HG03095 (cell line): ENCODE measurements at regions not wholly inside any gene's neighbourhood (a gene's known extent, or its start where the extent isn't known, plus 50 kb on each side); places are given as distances from the start of the nearest gene placed in this dataset.
A peak's percentile ranks its signal among the peaks of the same experiment; 100 is the strongest.

Source experiments
- ATAC-seq: cut with Tn5 transposase; IDR thresholded peaks from one replicate; pipeline ENCODE4 v1.9.1; 2021; ENCODE audit warnings: moderate library complexity; ENCODE audit not compliant: unreplicated experiment

DNA sequence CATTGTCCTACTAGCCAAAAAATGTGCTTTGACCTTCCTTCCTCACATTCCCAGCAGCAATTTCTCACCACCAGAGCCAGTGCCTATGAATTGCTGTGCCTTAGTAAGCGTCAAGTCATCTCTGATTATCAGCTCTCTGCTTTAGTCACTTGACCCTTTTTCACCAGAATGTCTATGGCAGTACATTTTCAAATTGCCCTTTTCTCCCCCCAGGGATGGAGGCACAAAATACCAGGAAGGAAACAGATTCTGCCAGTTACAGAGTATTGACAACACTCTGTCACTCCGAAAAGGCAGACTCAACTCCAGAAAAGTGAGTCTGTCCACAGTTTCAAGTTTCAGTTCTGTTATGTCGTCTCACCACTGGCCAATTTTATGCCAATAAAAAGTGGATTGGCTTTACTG, 167.4 kb downstream of the TNFSF18 start:
- peak; percentile 66 for ATAC-seq

DNA sequence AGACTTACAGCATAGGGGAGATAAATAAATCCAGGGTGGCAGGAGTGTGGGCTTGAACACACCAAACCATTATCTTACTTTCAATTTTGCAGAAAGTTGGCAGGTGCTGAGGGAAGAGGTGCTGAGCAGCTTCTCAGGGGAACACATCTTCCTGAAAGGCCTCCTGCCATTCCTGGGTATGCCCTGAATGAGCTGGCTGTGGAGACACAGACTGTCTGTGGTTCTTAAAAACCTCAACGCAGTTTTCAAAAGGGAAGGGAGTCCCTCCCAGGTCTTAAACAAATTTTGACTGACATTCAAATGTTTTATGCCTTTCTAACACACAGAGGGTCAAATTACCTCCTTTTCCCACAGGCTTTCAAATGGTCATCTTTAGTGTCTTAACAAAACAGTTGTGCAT, 166.9 kb downstream of the TNFSF18 start:
- peak; percentile 24 for ATAC-seq

DNA sequence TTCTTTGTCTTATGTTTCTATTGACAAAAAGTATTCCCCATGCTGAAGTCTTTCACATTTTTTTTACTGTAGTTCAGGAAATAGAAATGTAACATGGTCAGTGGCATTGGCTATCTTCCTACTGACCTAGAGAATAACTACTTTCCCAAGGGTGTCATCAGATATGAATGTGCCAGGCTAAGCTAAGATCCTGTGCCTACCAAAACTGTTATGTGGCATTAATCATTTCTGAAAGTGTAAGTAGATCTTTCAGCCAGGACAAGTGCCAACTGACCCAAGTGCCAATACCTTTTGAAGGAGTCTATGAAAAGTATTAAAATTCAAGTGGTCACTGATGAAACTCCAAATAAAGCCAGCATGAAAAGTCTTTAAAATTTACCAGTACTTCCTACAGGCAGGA, 165.3 kb downstream of the TNFSF18 start:
- ATAC-seq: no peak

DNA sequence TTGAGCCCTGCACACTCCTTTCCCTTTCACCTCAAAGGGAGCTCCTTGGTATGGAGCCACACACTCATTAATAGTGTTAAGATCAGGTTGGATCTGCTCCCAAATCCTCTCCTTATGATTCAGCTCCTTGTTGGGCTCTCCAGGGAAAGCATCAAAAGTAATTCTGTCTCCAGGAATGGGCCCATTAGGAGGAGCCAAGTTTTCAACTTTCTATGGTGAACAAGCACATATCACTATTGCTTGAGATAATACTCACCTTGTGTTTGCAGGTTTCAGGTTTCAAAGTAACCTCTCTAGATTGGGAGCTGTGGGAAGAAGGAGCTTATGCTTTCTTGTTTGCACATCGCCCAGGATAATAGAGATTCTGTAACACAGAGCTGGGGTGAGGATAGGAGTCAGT, 164.8 kb downstream of the TNFSF18 start:
- no peak for ATAC-seq

DNA sequence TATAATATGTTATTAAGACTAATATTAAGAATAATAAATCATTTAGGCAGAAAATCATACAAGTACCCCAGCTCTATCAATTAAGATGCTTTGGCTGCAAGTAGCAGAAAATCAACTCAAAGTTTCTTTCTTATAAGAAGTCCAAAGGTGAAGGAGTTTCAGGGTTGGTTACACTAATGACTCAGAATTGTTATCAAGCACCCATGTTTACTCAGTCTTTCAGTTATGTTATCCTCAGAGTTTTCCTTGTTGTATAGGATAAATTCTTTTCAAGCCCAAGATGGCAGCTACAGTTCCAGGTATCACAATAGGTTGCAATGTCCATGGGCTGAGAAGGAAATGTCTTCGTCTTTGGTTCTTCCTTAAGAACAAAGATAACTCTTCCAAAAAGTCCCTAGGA, 163.6 kb downstream of the TNFSF18 start:
- ATAC-seq: no peak

DNA sequence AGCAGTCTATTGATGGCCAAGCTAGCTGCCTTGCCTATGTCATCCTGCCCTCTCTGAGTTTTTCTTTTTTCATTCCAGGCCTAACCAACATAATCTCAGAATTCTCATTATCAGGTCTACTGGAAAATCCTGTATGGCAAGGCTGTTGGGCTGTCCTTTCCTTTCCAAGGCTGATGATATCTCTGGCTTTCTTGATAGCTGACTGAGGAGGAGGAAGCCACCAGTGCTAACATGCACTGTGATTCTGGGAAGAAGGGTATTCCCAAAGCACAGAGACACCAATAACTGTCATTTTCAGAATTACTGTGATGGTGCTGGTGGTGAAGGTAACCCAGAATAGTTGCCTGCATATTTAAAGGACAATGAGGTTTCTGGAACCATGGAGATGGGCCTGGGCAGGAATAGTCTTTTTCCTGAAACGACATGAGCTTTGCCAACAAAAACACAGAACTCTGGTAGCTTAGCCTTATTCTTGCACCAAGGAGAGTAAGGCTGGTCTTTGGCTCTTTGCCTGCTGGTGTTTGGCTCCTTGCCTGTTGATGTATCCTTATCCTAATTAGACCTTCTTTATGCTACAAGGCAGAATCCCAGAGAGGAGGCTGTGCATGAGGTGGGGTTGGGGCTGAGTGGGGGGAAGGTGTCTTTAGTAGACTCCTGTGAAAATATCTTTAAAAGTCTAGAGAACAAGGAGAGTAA, 157.4 kb downstream of the TNFSF18 start:
- ATAC-seq: no peak

DNA sequence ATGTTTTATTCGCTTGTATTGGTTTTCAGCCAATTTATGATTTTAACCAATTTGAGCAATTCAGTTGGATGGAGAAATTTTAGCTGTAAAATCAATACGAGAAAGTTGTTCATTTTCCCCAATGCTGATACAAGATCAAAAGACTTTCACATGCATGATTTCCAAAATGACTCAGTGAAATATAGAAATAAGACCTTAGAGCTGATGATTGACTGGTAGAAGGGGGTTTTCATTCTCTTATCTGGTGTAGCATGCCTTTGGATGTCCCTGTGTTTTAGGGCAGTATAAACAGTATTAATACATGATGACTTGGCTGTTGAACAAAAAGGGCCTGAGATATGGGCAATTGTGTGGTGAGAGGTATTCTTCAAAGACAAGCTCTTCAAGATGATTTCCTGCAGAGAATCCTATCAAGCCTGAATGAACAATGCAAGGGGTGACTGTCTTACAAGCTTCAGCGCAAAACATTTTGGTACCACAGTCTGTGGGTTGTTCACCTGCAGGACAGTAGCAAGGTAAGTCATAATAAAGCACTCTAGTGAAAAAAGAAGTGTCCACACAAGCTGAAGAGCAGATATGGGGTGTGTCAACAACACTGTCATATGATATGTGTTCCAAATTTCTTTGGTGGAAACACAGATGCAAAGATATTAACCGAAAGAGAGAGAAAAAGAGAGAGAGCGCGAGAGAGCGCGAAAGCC, 156.2 kb downstream of the TNFSF18 start:
- ATAC-seq: no peak

DNA sequence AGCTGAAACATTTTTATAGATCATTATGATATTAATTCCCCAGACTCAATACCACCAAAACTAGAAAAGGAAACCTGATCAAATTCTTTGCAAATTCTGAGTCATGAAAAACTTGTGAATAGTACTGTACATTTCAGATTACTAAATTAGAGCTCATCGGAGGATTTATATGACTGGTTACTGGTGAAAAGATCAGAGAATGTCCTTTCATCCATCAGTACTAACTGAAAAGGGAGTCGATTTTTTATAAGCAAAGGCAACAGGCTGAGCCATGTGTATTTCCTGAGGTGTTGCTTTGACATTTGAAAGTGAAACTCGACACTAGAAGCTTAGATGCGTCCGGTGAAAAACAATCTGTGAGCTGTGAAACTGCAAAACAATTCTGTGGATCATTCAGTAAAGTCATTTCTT, 155.7 kb downstream of the TNFSF18 start:
- no peak for ATAC-seq

DNA sequence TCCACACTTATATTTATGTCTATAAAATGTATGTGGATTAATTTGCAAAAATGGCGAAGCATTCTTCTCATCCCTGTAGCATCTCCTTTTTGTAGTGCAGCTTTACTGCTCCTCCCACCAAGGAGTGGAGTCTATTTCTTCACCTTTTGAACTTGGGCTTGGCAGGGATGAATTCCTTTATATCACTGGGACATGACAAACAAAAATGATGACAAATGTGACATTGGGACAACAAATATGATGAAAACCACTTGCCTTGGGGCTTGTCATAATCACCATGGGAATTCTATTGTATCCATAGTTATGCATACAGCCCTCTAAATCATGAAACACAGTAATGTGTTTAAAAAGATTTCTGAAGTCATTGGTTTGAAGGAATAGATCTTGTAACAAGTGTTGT, 155.0 kb downstream of the TNFSF18 start:
- ATAC-seq: no peak

DNA sequence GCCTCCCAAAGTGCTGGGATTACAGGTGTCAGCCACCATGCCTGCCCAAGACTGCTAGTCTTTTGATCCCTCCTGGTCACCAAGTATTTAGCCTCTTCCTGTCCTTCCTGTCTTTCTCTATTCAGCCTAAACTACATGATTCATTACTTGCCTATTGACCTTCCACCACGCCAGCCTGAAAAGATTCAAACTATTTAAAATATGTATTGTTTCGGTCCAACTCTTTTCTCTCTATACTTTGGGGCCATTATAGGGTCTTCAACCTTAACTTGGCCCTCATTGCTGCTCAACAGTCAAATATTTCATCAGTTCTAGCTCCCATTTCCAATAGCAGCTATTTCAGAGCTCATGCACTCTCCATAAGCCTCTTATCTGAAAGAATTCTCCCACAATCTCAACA, 153.0 kb downstream of the TNFSF18 start:
- no peak for ATAC-seq

DNA sequence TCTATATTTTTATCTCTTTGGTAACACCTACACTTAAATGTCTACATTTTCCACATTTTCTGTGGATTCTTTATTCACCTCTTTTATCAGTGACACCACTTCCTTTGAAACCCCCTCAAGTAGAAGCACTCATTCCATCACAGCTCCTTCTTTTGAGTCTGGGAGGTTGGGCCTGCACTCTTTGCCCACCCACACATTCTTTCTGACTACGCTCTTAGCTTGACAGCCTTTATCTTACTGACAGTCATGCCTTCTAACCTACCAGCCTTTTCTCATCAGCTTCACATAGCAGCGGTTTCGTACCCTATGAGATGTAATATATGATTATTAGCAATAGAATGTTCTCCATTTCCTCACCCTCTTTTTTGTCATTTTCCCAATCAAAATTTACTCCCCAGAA, 151.9 kb downstream of the TNFSF18 start:
- ATAC-seq: no peak

DNA sequence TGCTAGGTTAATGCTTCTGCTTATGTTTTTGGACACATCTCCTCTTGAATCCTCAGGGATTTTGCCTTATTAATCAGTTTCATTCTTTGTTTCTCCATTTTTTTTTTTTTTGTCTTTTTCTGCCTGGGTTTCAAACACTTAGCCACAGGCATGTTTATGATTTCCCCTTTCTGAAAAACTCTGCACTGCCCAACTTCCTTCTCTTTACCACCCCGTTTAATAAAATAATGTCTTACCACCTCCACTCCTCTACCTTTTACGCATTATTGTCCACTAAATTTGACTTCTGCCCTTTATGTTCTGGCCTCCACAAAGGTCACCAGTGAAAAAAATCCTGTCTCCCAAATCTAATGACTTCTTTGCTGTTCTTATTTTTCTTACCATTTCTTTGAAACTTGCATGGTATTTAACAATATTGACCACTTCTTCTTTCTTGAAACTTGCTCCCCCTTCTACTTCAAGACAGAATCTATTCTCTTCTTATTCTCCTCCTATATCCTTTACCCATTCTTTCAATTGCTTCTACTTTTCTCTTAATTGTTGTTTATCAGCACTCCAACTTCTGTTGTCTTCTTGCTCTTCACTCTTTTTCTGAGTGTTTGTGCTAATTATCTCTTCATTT, 150.3 kb downstream of the TNFSF18 start:
- no peak for ATAC-seq

DNA sequence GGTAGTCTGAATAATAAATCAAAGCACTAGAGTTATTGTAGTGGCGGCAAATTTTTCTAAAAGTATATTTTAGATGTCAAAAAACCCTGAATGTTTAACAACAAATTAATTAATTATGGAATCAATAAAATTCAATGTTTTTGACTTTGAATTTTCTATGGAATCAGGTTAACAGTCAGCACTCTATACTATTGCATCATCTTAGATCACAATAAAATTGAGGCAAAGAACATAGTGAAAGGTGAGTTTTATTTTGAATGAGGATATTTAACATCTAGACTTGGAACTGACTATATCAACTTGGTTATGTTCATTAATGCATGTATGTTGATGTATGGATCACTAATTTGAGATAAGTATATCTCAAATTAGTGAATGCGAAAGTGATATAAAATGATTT, 148.5 kb downstream of the TNFSF18 start:
- no peak for ATAC-seq

DNA sequence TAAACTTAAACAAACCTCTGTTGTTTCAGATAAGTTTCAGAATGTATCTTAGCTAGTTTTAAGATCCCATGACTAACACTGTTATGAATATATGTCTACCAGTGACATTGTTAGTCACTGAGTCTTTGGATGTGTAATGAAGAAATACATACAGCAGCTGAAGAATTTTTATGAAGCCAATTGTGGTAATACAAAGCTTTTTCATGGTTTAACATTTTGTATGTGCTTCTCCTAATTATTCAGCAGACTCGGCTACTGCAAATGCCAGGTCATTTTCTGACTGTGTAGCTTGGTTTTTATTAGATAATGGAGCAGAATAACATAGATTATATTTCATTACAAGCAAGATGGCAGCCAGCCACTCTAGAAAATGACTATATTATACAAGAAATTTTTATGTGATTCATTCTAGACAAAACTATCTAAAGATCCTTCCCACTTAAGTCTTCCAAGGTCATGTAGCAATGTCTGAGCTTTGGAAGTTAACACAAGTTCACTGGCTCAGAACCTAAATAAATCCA, 147.8 kb downstream of the TNFSF18 start:
- no peak for ATAC-seq

DNA sequence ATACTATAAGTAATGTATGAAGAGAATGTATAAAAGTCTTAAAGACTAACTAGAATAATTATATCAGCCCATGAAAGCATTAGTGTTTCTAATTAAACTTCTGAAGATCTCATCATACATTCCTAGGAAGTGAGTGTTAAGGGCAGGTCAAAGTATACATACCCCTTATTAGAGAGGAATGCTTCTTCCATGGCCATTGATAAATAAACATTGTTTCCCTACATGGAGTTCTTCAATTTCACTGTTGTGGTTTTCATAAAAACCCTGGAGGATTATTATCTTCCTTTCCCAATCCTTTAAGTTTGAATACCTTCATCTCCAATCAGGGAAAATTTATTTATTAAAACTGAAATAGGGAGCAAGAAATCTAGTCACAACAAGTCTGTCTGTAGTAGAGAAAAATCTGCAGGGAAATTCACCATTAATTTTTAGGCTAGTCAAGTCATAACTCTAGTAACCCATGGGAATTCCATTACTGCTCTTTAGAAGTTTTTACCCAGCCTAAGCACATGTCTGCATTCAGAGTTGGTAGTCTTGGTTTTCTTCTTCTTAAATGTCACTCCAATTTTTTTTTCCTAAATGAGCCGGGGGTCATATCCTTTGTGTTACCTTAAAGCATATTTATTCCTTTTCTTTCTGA, 147.0 kb downstream of the TNFSF18 start:
- ATAC-seq: no peak

DNA sequence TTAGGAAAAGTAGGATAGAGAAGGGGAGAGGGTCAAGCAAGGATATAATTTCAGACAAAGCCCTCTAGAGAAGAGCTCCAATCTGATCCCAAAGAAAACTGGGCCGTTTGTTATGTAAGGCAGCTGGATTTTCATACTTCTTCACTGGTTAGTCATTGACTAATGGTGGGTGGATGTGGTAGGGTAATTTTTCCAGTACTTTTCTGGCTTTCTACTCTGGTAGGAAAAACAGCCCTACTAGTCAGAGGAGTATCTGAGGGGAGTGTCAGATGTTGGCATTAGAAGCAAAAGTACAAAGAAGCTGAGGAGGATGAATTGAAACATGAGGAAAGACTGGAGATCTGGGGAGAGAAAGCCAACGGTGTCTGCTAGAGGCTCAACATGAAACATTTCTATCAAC, 145.3 kb downstream of the TNFSF18 start:
- no peak for ATAC-seq

DNA sequence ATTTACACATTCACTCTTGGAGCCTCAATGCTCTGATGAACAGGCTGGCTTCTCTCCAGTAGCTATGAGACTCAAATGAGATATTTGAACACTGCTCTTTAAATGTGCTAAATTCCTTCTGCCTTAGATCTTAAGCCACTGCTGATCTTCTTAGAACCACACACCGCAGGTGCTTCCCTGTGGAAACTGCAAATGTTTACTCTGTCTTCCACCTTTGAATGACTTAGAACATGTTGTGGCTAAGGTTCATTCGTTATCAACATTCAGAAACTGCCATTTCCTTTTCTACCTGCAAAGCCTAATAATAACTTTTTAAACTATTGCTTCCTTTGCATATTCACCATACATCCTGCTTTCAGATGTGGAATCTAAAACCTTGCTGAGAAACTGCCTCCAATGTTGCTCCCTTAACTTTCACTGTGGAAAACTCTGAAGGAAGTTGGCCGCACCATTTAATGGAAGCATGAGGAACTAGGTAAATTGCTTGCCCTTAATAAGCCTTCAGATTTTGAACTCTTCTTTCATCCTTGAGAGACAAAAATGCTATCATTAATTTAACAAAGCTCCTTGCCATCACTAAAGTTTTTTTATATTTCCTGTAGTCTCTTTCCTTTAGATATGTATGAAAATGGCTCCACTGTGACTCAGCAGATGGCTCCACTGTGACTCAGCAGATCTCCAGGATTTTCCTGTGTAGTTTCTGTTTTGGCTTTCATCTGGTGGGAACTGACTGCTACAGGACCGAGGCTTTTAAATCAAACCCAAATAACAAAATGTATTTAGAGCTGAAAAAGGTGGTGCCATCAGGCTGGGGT, 143.8 kb downstream of the TNFSF18 start:
- no peak for ATAC-seq

DNA sequence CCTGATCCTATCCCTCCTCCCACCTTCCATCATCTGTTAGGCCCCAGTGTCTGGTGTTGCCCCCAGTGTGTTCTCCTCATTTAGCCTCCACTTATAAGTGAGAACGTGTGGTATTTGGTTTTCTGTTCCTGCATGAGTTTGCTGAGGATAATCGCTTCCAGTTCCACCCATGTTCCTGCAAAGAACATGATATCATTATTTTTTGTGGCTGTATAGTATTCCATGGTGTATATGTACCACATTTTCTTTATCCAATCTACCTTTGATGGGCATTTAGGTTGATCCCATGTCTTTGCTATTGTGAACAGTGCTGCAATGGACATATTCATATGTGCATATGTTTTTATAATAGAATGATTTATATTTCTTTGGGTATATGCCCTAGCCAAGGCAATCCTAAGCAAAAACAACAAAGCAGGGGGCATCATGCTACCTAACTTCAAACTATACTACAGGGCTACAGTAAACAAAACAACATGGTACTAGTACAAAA, 142.9 kb downstream of the TNFSF18 start:
- no peak for ATAC-seq

DNA sequence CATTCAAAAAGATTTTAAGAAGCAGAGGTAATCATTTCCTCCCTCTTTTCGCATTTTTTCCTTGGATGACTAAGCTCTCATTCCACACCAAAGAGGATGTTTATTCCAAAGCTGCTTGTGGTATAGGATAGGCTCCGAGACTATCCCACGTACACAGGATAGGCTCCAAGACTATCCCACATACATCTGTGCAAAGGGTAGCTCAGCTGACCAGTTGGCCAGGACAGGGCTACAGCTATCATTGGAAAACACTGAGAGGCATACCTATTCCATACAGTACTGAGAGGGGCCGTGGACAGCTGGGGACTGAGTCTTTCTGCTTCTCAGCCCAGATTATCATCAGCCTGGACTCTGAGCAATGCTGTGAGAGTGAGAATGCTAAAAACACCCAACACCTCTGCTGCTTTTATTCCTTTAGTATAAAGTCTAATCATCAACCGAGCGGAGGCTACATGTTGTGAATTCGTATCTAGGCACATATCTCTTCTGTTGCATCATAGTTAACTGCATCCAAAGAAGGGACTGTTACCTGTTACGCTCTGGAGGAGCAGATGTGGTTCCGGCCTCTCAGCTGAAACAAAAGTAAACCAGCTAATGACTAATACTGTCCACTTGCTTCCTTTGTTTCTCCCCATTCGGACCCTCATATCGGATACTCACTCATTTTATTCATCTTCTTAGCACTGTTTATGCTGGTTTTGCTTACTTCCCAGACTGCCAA, 141.0 kb downstream of the TNFSF18 start:
- ATAC-seq: no peak

DNA sequence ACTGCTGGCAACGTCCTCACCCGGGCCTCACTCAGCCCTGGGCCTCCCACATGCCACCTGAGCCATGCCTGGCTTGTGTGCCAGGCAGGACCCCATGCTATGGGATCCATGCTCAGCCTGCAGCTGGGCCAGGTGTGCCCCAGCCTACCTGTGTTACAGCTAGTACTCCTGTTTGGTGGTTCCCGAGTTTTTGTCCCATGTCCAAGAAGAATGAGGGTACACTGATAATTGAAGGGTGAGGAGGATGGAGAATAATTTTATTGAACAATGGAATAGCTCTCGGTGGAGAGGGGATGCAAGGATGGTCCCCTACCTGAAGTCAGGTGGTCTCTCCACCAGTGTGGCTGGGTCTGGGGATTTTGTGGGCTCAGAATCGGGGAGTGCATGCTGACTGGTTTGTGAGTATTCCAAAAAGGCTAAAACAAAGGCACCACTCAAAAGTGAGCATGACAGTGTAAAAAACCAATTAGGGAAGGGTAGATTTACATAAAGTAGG, 137.9 kb downstream of the TNFSF18 start:
- ATAC-seq: no peak
